GM12874 (cell line): ENCODE measurements at regions not wholly inside any gene's neighbourhood (a gene's known extent, or its start where the extent isn't known, plus 50 kb on each side); places are given as distances from the start of the nearest gene placed in this dataset.

Experiments used
- TF ChIP-seq, protein P1 (sequence below): IDR thresholded peaks from 2 replicates; pipeline ENCODE4 v1.5.1; 2011; ENCODE audit warnings: low read depth, mild to moderate bottlenecking, control low read depth, low read length, moderate library complexity; ENCODE audit not compliant: insufficient read depth

DNA sequence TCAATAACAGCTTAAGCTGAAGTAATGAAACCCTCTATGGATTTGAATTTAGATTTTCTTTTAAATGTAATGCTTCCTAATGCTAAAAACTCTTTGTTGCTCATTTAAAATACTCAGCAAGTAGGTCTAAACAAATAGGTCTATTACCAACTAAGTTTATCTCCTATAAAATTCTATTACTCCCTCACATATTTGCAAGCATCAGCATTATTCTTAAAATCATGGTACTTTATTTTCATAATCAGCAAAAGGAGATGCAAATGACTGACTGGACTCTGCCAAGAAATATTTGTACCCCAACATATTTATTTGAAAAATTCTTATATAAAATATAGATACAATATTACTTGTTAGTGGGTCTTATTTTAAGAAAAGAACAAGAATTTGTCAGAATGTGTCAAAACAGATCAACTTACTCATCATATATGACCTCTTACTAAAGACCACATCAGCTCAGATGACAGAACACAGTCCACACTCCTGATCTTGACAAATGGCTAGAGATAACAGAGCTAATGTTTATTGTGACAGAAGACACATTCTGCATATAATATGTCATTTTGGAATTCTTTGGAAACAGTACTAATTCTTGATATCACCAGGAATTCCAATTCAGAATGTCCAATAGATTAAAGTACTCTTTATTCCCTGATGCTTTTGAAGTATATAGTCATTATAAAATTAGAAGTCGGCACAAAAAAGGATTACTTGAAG lies 704.6 kb upstream of the PCDH9 start:
- TF ChIP-seq, protein P1, sequence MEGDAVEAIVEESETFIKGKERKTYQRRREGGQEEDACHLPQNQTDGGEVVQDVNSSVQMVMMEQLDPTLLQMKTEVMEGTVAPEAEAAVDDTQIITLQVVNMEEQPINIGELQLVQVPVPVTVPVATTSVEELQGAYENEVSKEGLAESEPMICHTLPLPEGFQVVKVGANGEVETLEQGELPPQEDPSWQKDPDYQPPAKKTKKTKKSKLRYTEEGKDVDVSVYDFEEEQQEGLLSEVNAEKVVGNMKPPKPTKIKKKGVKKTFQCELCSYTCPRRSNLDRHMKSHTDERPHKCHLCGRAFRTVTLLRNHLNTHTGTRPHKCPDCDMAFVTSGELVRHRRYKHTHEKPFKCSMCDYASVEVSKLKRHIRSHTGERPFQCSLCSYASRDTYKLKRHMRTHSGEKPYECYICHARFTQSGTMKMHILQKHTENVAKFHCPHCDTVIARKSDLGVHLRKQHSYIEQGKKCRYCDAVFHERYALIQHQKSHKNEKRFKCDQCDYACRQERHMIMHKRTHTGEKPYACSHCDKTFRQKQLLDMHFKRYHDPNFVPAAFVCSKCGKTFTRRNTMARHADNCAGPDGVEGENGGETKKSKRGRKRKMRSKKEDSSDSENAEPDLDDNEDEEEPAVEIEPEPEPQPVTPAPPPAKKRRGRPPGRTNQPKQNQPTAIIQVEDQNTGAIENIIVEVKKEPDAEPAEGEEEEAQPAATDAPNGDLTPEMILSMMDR = no peak

DNA sequence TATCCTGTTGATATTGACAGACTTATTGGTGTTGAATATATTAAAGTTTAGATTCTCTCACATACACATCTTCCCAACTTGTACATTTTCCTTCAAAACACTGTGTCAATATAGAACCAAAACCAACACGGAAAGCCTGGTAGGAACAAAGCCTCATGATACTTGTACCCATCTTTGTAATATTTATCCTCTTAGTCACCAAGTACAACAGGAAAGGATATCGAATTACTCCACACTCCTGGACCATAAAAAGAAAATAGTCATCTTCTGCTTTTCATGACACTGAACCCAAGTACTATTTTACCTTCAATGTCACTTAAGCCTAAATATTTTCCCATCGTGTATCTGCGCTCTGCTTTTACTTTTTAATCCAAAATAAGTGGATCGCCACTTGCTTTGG lies 702.9 kb upstream of the PCDH9 start:
- TF ChIP-seq, protein P1 = no peak

DNA sequence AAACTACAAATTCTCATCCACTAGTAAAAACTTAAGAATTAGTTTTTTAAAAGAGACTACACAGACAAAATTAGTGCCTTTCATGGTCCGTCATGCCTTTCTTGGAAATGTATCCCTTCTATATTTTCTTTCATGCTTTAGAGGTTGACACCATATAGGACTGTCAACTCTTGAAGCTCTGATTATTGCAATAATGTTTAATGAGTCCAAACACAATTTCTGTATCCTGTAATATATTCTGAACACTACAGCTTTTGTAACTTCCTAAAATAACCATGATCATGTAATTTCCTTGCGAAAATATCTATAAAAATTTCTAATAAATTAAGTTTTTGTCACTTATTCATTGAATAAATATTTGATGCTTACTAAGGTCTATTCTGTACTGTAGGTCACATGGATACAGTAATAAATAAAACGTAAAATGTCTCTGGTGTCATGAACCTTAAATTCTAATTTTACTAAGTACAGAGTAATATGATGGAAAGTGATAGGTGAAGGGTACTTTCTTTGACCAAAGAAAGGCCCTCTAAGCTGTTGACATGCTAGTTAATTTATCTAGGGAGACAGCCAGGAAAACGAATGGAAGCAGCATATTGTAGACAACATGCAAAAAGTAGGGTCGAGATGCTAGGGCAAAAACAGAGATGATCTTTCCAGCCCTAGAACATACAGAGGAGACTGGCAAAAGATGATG lies 687.3 kb upstream of the PCDH9 start:
- TF ChIP-seq, protein P1 = no peak

DNA sequence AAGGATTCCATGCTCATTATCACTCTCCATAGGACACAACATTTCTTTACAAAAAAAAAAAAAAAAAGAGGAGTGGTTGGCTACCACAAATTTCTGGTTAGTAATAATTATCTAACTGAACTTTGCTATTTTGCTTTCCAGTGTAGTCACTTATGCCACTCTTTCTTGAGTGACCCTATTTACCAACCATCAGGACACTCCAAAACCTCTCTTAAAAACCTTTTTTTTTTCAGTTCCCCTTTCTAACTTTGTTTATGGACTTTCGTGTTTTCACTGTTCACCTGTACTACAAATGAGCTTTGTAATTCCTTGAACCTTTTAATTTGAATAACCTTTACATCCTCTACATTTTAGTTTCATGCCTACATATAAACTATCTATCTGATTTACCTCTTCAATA lies 686.5 kb upstream of the PCDH9 start:
- TF ChIP-seq, protein P1 = no peak

DNA sequence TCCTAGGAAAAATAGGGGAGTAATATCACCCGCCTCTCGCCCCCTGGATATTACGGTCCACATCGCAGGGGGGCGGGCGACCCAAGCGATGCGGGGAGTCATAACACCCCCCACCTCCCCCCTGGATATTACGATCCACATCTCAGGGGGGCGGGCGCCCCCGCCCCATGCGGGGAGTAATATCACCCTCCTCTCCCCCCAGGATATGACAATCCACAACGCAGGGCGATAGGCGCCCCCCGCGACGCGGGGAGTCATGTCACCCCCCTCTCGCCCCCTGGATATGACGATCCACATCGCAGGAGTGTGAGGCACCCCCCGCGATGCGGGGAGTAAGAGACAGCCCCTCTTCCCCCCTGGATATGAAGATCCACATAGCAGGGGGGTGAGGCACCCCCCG lies 684.4 kb upstream of the PCDH9 start:
- TF ChIP-seq, protein P1 = no peak

DNA sequence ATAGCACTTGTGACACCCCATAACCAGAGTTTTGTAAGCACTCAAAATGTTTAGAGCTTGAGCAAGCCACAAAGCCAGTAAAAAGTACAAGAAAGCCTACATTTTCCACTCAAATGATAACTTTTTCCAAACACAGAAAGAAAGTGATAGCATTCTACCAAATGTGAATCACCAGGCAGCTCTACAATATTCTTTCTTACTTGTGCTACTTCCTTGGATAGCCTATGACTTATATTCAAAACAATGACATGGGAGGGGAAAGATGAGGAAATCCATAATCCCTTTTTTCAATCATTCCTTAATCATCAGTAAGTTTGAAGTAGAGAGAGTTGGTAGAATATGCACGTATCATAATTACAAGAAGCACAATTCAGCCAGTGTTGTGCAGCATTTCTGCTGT lies 650.8 kb upstream of the PCDH9 start:
- TF ChIP-seq, protein P1 = no peak

DNA sequence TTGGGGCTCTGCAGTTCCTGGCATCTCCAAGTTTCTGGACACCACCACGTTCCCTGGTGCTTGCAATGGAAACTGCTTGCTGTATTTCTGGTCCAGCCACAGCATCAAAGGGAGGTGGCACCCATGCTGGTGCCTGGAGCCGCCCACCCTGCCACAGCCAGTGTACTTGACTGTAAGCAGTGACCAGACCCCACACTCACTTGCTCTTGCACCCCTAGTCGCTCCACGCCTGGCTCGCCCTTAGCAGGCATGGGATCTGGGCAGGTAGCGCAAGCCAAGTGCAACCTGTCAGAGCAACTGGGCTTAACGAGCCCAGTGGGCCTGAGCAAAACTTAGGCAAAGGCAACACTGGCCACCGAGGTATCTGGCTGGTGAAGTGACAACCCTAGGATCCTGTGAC lies 648.2 kb upstream of the PCDH9 start:
- TF ChIP-seq, protein P1 = no peak
